Eye (tissue), 1 donor: ENCODE measurements at regions not wholly inside any gene's neighbourhood (a gene's known extent, or its start where the extent isn't known, plus 50 kb on each side); places are given as distances from the start of the nearest gene placed in this dataset.

Source experiments
- DNase-seq: peaks from one replicate; pipeline ENCODE4 v3.0.0-alpha.2; 2015

DNA sequence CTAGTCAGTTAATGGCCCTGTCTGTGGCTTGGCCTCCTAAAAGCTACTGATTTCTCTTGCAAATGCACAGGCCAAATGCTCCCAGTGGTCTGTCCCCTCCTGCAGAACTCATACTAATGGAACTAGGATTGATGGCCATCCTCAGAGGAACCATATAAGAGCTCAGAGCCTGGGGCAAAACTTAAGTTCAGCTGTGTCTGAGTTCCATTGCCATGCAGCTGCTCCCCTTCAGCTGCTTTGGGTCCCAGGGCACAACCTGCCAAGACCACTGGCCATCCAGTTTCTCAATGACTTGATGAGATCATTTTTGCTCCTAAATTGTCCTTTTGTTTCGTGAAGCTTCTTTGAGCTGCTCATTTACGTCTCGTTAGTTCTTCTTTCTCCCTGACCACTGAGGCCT, 529.5 kb upstream of the TBL1XR1 start:
- peak; percentile 78 for DNase-seq

- peak; percentile 82 for DNase-seq
Measured at GRCh38 chr3:177729956-177730681, 532.8 kb upstream of the TBL1XR1 start.

DNA sequence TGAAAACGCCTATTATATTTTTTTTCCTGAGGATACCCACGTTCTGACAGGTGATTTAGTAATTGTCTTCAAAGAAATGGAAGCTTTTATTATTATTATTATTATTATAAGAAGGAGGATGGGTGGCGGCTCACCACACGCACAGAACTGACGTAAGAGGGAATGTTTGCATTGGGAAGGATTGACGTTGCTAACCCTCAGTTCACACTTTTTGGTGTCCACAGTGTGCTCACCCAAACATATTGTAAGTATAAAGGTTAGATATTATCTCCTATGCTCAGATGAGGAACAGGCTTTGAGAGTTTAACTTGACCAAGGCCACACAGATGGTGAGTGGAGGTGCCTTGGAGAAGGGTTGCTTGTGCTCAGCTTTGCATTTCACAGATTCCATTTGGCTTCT, 533.5 kb upstream of the TBL1XR1 start:
- DNase-seq: no peak

DNA sequence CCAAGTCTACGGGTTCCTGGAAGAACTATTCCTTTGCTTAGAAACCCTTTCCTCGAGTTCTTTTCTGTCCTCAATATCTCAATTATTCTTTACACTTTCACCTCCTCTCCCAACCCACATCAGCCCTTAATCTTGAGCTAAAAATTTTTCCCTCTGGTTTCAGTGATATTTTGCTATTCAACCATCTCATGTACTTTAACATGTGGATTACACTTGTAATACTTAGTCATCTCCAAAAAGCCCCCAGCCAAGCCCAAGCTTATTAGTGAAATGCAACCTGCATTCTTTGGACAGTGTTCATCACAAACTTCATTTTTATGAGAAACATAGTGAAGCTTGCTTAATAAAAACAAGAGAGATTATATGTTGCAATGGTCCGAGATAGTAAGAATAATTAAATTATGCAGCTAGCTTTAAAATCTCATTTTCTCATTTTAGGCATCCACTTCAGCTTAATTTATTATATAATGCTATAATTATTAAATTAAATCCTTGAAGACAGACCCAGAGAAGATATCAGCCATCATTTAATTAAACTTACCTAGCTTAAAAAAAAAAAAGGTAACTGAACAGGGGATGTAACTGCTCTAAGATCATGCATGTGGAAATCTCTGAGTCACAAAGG, 534.5 kb upstream of the TBL1XR1 start:
- DNase-seq: no peak

GRCh38 chr3:177733233-177733632, 536.0 kb upstream of the TBL1XR1 start:
- DNase-seq: no peak

DNA sequence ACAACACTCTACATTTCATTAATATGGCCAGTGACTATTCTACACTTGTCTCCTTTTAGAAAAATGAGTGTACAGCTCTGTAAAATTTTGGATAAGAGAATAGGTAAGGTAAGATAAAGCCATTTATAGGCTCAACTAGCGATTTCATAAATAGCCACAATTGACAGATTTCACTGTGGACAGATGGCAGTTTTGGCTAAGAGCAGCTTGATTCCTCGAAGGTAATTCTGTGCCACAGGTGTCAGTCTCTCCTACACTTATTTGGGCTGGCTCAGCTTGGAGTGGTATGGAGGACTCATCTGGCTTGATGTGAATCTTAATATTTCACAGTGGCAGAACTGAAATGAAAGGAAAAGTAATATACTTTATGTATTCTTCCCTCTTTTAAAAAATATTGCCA, 536.7 kb upstream of the TBL1XR1 start:
- no peak for DNase-seq

GRCh38 chr3:177735431-177735830, 538.1 kb upstream of the TBL1XR1 start:
- DNase-seq: no peak

DNA sequence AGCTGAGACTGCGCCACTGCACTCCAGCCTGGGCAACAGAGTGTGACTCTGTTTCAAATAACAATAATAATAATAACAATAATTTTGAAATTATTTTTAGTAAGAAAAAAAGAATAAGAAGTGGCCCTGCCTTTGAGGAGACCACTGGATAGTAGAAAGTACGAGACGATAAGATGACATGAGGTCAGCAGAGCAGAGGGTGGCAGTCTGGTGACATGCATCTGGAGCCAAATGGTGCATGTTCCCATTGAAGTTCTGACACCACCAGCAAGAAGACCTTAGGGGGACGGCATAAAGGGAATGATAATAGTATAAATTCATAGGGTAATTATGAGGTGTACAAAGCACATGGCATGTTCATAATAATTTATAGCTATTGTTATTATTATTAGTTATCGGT, 542.2 kb upstream of the TBL1XR1 start:
- no peak for DNase-seq

- no peak for DNase-seq
Measured at GRCh38 chr3:177740254-177740653, 543.0 kb upstream of the TBL1XR1 start.

GRCh38 chr3:177742273-177742672, 545.0 kb upstream of the TBL1XR1 start:
- no peak for DNase-seq

DNA sequence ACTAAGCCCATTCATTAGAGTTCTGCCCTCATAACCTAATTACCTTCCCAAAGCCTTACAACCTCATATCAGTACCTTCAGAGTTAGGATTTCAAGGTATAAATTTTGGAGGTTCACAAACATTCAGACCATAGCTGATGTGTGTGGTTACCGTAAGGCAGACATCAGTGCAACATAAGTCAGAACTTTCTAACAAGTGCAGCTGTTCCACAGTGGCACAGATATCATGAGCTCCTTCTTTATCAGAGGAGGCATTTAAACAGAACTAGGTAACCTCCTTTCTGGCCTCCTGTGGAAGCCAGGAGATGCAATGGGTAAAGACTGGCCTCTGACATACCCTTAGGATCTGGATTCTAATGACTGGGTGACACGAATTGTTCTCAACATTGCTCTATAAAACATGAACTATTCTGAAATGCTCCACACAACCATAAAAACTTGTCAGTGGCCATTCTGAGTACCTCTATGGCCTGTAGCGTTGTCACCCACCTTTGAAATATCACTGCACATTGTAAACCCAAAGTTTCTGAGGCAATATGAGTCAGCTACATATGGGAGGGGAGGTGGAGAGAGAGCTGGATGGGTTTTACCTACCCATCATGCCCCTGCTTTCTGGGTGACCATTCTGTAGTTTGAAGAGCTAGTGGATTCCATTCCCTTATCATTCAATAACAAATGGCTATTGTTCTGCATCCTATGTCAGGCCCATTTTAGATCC, 546.0 kb upstream of the TBL1XR1 start:
- no peak for DNase-seq

DNA sequence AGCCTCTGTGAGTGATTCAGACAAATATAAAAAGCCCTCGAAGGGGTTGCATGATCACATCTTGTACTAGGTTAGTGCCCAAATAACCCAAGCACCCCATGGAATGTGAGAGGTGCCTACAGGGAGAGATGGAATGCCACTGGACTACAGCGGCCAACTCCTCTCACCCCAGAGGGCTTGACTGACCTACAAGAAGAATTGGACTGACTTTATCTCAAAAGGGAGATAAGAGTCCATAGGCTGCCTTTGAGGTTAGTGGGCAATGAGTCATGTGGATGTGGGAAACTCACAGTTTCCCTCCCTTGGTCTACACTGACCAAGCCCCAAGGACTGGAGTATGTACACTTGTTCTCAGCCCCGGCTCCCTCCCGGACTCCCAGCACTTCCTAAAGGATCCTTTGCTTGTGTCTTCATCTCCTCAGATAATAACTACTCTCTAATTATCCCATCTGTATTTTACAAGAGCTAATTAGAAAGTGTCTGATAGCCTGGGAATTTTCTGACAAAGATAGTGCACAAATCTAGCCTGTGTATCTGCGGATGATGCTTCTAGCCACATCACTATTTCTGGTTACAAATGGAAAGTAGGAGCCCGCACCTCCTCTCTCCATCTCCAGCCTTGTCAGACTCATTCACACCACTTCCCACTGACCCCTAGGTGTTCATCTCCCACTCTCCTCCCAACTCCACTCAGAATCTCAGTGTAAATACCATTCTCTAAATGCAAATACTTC, 547.8 kb upstream of the TBL1XR1 start:
- DNase-seq: no peak

DNA sequence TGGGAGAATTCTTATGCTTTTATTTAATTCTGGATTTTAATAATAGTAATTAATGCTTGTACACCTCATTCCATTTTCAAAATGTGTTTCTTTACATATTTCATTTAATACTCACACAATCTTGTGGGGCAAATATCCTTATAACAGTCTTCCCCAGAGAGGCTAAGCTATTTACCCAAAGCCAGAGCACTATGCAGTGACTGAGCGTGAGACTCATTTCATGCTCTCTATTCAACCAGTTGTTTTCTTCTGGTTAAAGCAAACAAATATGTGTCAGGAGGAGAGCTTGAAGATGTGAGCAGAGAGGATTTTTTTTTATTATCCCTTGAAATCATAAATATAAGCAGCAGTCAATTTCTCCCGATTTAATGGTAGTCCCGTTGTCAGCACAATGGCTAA, 548.3 kb upstream of the TBL1XR1 start:
- no peak for DNase-seq

- peak; percentile 65 for DNase-seq
Measured at GRCh38 chr3:177746337-177746933, 549.2 kb upstream of the TBL1XR1 start.

DNA sequence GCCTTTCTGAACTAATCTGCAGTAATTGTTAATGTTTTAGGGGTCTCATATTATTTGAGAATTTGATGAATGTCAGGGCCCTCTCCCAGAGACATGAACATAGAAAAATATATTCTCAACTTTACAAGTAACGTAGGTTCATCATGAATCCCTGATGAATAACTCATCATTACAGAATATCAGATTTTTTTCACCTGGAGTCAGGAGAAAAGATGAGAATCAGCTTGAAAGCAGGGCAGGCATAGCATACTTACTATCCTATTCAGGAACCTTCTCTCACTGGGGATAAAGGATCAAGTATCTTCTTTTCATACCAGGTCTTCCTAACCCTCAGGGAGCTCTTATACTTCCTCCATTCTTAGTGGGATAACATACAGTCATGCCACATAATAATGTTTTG, 552.6 kb upstream of the TBL1XR1 start:
- DNase-seq: no peak

DNA sequence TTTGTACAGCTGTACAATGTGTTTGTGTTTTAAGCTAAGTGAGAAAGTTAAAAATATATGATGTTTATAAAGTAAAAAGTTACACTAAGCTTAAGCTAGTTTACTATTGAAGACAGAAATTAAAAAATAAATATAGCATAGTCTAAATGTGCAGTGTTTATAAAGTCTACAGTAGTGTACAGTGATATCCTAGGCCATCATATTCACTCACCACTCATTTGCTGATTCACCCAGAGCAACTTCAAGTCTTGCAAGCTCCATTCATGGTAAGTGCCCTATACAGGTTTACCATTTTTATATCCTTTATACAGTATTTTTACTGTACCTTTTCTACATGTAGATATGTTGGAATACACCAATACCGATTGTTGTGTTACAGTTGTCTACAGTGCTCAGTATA, 553.2 kb upstream of the TBL1XR1 start:
- no peak for DNase-seq

- no peak for DNase-seq
Measured at GRCh38 chr3:177751770-177752169, 554.5 kb upstream of the TBL1XR1 start.

GRCh38 chr3:177752831-177753230, 555.5 kb upstream of the TBL1XR1 start:
- DNase-seq: peak; percentile 75

DNA sequence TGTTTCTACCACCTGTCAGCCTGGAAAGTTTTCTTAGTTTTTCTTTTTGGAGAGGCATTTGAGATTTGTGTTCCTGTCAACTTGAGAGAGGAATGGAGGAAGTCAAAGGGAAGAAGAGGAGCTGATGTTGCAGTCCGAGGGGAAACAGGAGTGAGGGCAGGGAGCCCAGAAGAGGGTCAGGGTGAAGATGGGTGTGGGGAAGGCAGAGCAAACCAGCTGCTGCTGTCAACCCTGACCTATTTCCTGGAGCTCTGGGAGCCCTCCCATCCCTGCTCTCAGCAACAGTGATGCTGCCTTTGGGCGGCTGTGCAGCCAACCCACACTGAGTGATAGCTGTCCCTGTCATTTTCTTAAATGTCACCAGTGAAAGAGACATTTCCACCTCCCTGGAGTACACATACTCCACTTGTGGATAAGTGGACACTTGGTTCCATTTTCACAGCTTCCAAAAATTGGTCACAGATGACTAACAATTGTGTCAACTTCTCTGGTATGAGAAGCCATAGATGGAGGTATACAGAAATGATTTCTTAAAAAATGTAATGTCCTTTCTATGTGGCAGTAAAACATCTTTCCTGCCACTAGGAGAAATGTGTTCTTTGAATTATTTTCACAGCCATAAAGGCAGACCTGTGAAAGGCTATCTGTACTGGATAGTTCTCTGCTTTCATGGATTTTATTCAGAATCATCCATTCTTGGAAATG, 556.3 kb upstream of the TBL1XR1 start:
- DNase-seq: peak; percentile 84

DNA sequence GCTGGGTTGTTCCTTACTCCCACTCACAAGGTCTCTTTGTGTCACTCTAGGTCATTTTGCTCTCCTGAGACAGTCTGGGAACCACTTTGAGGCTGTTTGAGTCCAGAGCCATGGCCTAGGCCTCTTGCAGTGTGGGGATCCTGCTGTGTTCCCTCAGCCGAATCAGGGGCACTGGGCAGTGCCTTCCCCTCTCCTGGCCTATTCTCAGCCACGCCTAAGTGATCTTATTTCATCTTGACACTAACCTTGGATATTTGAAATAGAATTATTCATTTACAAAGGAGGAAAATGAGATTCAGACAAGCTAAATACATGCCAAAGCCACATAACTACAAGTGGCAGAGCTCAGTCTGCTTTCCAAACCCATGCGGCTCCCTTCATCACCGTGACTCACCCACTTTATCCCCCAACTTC, 557.2 kb upstream of the TBL1XR1 start:
- DNase-seq: no peak

DNA sequence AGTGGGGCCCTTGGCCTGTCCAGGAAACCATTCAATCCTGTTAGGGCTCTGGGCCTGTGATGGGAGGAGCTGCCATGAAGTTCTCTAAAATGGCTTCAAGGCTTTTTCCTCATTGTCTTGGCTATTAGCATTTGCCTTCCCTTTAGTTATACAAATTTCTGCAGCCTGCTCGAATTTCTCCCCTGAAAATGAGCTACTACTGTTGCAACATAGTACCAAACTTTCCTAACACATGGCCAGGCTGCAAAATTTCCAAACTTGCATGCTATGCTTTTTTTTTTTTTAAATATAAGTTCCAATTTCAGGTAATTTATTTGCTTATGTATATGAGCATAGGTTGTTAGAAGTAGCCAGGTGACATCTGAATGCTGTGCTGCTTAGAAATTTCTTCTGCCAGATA, 560.8 kb upstream of the TBL1XR1 start:
- DNase-seq: no peak

GRCh38 chr3:177760803-177761202, 563.5 kb upstream of the TBL1XR1 start:
- no peak for DNase-seq
